G401 (cell line): ENCODE measurements at regions not wholly inside any gene's neighbourhood (a gene's known extent, or its start where the extent isn't known, plus 50 kb on each side); places are given as distances from the start of the nearest gene placed in this dataset.

Source experiments
- DNase-seq: peaks from one replicate; pipeline ENCODE4 v3.0.0-alpha.2; 2015; ENCODE audit warnings: low spot score
- in situ Hi-C: cut with HindIII; loops from 2 replicates; pipeline ENCODE4 v1.10.0; 2016; ENCODE audit warnings: low sequenced_read_pairs, mixed read lengths

- in situ Hi-C loops, result no loop called here
- DNase-seq, result no peak
These were observed 87.5 kb downstream of the ANKRD60 start for GRCh38 chr20:58140787-58141425.

GRCh38 chr20:58139849-58140786, 88.3 kb downstream of the ANKRD60 start:
- DNase-seq, result no peak
- in situ Hi-C loops, result no loop called here

- DNase-seq, result no peak
- in situ Hi-C loops, result no loop called here
These were observed 90.1 kb downstream of the ANKRD60 start for GRCh38 chr20:58138395-58138794.

GRCh38 chr20:58137651-58138265, 90.7 kb downstream of the ANKRD60 start:
- in situ Hi-C loops, result no loop called here
- no peak for DNase-seq

GRCh38 chr20:58137236-58137635, 91.2 kb downstream of the ANKRD60 start:
- no peak for DNase-seq
- in situ Hi-C loops, result no loop called here

GRCh38 chr20:58136149-58136484, 92.3 kb downstream of the ANKRD60 start:
- in situ Hi-C loops, result no loop called here
- DNase-seq, result no peak

GRCh38 chr20:58135441-58136148, 92.9 kb downstream of the ANKRD60 start:
- in situ Hi-C loops, result no loop called here

GRCh38 chr20:58133020-58133808, 95.2 kb downstream of the ANKRD60 start:
- in situ Hi-C loops, result no loop called here
- no peak for DNase-seq

More at GRCh38 chr20:58135441-58136148, 92.9 kb downstream of the ANKRD60 start:
- no peak for DNase-seq

GRCh38 chr20:58131551-58132142, 96.8 kb downstream of the ANKRD60 start:
- DNase-seq, result no peak
- in situ Hi-C loops, result no loop called here

GRCh38 chr20:58131151-58131550, 97.3 kb downstream of the ANKRD60 start:
- peak; percentile 11 for DNase-seq
- in situ Hi-C loops, result no loop called here

GRCh38 chr20:58130581-58130980, 97.9 kb downstream of the ANKRD60 start:
- no peak for DNase-seq
- in situ Hi-C loops, result no loop called here

GRCh38 chr20:58130156-58130555, 98.3 kb downstream of the ANKRD60 start:
- in situ Hi-C loops, result no loop called here
- DNase-seq, result no peak

- in situ Hi-C loops, result no loop called here
- DNase-seq, result no peak
These were observed 98.7 kb downstream of the ANKRD60 start for GRCh38 chr20:58129721-58130151.

- in situ Hi-C loops, result no loop called here
- no peak for DNase-seq
These were observed 99.5 kb downstream of the ANKRD60 start for GRCh38 chr20:58128635-58129625.

- no peak for DNase-seq
- in situ Hi-C loops, result no loop called here
These were observed 100.7 kb downstream of the ANKRD60 start for GRCh38 chr20:58127701-58128111.

GRCh38 chr20:58125726-58126125, 102.7 kb downstream of the ANKRD60 start:
- no peak for DNase-seq

GRCh38 chr20:58117944-58118343, 110.5 kb downstream of the ANKRD60 start:
- in situ Hi-C loops, result no loop called here
- DNase-seq, result no peak

More at GRCh38 chr20:58125726-58126125, 102.7 kb downstream of the ANKRD60 start:
- in situ Hi-C loops, result no loop called here
